ENCODE measurements at regions not wholly inside any gene's neighbourhood (a gene's known extent, or its start where the extent isn't known, plus 50 kb on each side); places are given as distances from the start of the nearest gene placed in this dataset.

DNA sequence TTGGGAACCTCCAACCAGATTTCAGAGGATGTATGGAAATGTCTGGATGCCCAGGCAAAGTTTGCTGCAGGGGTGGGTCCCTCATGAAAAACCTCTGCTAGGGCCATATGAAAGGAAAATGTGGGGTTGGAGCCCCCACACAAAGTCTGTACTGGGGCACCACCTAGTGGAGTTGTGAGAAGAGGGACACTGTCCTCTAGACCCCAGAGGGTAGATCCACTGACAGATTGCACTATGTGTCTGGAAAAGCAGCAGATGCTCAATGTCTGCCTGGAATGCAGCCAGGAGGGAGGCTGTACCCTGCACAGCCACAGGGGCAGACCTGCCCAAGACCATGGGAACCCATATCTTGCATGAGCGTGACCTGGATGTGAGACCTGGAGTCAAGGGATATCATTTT, 573.7 kb upstream of the NXPH2 start:
- TF ChIP-seq CTCF (tag by site-specific recombination; IDR thresholded peaks at IDR 0.05) (no peak), ZNF140 (tag by site-specific recombination; IDR thresholded peaks at IDR 0.05) (no peak), ZNF16 (tag by site-specific recombination; IDR thresholded peaks at IDR 0.05; ENCODE audit: low read depth) (no peak), TSHZ1 (tag by site-specific recombination; IDR thresholded peaks at IDR 0.05; ENCODE audit: borderline replicate concordance) (no peak)
- TF ChIP-seq, protein P1, sequence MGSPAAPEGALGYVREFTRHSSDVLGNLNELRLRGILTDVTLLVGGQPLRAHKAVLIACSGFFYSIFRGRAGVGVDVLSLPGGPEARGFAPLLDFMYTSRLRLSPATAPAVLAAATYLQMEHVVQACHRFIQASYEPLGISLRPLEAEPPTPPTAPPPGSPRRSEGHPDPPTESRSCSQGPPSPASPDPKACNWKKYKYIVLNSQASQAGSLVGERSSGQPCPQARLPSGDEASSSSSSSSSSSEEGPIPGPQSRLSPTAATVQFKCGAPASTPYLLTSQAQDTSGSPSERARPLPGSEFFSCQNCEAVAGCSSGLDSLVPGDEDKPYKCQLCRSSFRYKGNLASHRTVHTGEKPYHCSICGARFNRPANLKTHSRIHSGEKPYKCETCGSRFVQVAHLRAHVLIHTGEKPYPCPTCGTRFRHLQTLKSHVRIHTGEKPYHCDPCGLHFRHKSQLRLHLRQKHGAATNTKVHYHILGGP (tag by site-specific recombination; IDR thresholded peaks at IDR 0.05) = no peak
